NCI-H2171 (cell line): ENCODE measurements at regions not wholly inside any gene's neighbourhood (a gene's known extent, or its start where the extent isn't known, plus 50 kb on each side); places are given as distances from the start of the nearest gene placed in this dataset.
"Not testable (repeated sequence)": the region's sequence is repeated elsewhere in the genome, so short reads cannot be mapped to it uniquely, and the experiment has no call there.

ENCODE experiments used
- DNase-seq: peaks from one replicate; lab custom pipeline; 2025; lab: John Stamatoyannopoulos, UW

DNA sequence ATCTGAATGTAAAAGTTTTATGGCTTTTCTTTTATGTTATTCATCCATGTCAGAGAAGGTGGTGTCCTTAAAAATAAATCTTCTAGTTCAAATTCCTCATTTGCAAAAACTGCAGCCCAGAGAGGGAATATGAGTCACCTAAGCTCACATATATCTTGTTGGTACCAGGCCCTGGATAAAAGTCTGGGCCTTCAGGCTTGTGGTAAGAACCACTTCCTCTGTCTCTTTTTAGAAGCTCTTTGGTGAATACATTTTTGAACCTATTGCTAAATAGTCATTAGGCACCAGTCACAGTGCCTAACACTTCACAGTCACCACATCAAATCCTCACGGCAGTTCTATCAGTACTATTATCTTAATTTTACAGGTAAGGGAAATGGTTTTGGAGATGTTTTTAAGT is 199.2 kb downstream of the KCNS3 start:
- no peak for DNase-seq

GRCh38 chr2:18077231-18077630 is 198.8 kb downstream of the KCNS3 start:
- no peak for DNase-seq

GRCh38 chr2:18074476-18074875 is 196.0 kb downstream of the KCNS3 start:
- no peak for DNase-seq

GRCh38 chr2:18073601-18074000 is 195.1 kb downstream of the KCNS3 start:
- DNase-seq: no peak

GRCh38 chr2:18067588-18068384 is 189.3 kb downstream of the KCNS3 start:
- DNase-seq: no peak

DNA sequence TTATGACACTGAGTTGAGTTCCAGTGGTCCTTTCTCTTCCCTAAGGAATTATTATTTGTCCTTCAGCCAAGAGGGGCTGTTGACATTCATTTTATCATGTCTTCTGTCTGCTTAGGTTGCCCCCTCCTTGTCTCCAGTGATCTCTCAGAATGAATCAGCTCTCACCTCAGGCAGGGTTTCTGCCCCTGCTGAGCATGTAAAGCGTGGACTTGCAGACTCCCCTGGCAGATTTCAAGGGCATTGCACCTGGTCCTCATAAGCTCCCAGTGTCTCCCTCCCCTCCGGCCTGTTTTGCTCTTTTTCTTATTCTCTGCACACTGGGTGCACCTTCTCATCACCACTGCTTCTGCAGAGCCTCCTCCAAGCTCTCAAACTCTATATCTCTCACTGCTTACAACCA is 188.4 kb downstream of the KCNS3 start:
- no peak for DNase-seq

DNA sequence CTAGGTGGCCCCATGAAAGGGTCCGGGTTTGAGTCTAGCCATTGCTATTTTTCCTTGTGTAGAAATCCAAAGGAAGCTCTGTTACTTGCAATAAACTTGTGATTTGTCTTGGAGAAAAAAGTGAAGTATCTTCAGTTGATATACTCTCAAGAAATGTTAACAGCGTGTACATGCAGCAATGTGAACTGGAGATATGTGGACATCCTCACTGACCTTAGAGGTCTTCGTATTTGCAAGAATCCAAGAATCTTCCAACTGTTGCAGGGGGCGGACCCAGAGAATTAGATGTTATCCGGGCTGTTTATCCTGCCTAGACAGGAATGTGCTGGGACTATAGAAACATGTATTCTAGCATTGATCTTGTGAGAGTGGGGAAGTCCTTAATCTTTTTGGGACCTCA is 187.6 kb downstream of the KCNS3 start:
- no peak for DNase-seq

GRCh38 chr2:18065249-18065648 is 186.8 kb downstream of the KCNS3 start:
- no peak for DNase-seq

- DNase-seq: no peak
Observed at GRCh38 chr2:18063826-18064470, 185.5 kb downstream of the KCNS3 start.

GRCh38 chr2:18062892-18063291 is 184.4 kb downstream of the KCNS3 start:
- DNase-seq: no peak

GRCh38 chr2:18061717-18062116 is 183.2 kb downstream of the KCNS3 start:
- no peak for DNase-seq

GRCh38 chr2:18057657-18058056 is 179.2 kb downstream of the KCNS3 start:
- no peak for DNase-seq

DNA sequence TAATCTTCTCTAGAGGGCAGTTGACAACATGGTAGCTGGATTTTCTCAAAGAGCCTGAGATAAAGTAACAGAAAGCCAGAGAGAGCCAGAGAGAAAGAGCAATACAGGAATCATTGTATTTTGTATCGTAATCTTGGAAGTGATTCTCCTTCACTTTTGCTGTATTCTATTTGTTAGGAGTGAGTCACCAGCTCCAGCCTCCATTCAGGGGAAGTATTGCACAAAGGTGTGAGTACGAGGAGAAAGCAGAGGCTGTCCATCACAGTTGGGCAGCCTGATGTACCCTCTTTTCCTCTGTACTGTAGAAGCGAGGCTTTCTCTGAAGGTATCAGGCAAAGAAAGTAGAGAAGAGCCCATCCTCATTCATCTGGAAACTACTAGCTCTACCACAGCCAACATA is 176.8 kb downstream of the KCNS3 start:
- no peak for DNase-seq

DNA sequence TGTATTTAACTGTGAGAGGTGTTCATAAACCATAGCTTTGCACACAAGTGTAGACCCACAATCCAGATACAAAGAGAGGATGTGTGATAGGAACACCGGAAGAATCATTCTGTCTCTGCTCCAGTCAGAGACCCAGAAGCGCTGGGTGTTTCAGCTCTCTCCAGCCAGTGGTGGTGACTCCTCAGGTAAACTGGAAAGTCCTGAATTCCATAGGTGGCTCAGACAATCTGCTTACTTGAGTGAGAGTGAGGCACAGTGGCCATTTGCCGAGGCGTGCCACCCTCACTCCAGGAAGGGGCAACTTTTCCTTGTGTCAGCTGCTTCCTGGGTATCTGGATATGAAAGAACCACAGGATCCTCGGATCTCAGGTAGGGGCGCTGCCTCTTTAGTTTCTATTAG is 171.5 kb downstream of the KCNS3 start:
- no peak for DNase-seq

DNA sequence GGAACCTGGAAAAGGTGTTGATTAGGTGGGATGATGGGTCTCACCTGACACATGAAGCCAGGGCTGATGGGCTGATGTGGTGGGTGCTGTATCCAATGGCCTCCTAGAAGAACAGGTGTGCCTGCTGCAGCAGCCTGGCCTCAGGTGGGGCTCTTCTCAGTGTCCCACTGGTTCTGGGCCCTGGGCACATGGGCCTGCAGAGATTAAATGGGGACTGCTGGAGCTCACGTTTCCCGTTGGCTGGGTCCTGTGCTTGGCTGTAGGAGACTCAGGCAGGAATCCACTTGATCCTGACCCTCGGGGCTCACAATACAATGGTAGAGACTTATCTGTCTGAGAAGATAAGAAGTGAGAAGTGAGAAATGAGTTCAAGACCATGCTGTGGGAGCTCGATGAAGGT is 170.9 kb downstream of the KCNS3 start:
- DNase-seq: no peak

- no peak for DNase-seq
Observed at GRCh38 chr2:18047896-18048657, 169.6 kb downstream of the KCNS3 start.

DNA sequence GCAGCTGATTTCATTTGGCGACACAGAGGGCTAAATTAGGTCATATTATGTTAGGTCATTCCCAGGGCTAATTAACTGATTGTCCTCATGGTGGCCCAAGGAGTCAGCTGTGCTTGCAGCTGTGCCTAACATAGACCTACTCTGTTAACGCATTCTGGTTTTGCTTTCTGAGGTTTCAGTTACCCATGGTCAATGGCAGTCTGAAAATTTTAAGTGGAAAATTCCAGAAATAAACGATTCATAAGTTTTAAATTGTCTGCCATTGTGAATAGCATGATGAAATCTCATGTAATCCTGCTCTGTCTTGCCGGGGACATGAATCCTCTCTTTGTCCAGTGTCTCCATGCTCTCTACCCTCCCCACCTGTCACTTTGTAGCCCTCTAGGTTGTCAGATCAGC is 168.7 kb downstream of the KCNS3 start:
- no peak for DNase-seq

DNA sequence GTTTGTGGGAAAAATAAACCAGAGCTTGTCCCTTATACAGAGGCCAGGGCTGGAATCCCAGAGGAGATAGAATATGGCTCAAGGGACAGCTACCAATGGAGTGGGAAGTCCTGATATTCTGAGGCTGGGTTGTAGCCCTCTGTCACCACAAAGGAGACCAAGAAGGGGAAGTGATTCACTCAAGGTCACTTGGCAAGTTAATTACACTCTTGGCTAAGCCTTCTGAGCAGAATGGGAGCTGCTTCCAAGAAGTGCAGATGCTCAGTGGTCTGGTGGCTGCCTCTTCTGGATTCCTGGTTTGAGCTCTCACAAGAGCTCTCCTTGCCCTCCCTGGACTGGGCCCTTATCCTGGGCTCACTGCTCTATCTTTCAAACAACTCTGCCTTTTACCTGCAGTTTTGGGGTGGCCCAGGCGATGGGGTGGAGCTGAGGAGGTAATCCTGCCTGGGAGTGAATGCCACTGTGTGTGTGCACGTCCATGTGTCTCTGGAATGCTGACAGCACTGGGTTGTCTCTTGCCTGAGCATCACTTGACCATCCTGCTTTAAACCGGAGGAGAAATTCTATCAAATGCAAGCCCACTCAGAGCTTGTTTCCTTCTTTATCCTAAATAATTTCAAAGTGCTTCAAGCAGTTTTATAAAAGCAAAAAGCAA is 168.2 kb downstream of the KCNS3 start:
- DNase-seq: no peak

DNA sequence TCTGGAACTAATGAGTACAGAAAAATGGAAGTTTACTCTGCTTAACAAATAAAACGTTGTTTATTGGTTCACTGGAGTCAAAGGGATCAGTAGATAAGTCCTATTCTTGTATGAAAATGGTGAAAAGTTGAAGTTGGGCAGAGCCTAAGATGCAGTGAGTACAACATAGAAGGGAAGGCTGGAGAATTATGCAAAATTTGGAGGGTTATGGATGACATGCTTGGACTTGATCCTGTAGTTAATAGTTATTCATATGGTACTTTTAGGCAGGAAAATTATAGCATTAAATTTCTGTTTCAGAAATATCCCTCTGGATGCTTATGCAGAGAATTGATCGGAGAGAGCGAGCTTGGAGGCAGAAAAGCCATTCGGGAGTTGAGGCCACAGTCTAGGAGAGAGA is 167.6 kb downstream of the KCNS3 start:
- DNase-seq: no peak

DNA sequence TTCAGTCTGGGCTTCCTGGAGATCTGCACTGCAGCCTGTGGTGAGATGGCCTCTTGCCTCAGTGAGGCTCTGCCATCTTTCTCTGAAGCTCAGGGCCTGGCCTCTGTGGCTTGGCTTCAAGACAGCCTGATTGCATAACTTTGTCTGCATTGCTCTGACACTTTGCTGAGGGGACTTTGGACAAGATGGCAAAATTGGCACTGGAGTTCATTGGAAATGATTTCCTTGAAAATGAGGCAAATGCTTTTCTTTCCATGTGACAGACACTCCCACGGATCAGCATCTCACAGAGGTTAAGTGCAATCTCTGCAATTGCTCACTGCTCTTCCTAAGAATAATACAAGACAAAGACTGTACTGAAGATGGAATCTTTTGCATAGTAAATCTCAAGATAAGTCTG is 166.8 kb downstream of the KCNS3 start:
- no peak for DNase-seq

- not testable (repeated sequence) for DNase-seq
Observed at GRCh38 chr2:18017381-18017780, 138.9 kb downstream of the KCNS3 start.

- DNase-seq: no peak
Observed at GRCh38 chr2:18009891-18010290, 131.4 kb downstream of the KCNS3 start.

DNA sequence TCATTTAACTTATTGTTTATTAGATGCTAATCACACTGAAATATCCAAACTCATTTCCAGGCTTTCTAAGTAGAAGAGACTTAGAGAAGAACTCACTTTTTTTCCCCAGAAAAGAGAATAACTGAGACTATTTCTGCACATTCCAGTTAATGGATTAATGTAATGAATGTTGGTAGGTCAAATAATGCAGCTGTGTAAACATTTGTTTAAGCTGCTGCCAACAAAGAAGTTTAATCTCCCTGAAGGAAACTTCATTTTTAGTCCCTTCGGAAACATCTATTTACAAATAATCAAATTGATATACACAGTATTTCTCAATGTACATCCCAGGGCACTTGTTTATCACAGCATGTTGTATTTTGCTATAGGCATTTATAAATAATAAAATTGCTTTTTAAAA is 126.9 kb downstream of the KCNS3 start:
- DNase-seq: no peak
